Smooth muscle cell (in vitro differentiated cells): ENCODE measurements at regions not wholly inside any gene's neighbourhood (a gene's known extent, or its start where the extent isn't known, plus 50 kb on each side); places are given as distances from the start of the nearest gene placed in this dataset.

Source experiments
- DNase-seq: peaks from one replicate; lab custom pipeline; 2025; ENCODE audit not compliant: unreplicated experiment; lab: John Stamatoyannopoulos, UW
- H2AFZ ChIP-seq: fragments of 200-600 bp; sonication (generic); 2 replicates; pipeline ENCODE4 v1.6.0; 2016; ENCODE audit warnings: antibody characterized with exemption, low read depth, mild to moderate bottlenecking
- H3F3A ChIP-seq: fragments of 200-600 bp; sonication (generic); 2 replicates; pipeline ENCODE4 v1.6.0; 2017; ENCODE audit warnings: antibody characterized with exemption, low read depth
- H3K27ac ChIP-seq: fragments of 200-600 bp; sonication (generic); 2 replicates; pipeline ENCODE4 v1.5.1; 2016; ENCODE audit warnings: low read depth, mild to moderate bottlenecking
- H3K27me3 ChIP-seq: fragments of 200-600 bp; sonication (generic); 2 replicates; pipeline ENCODE4 v1.6.1; 2016; ENCODE audit warnings: low read depth, mild to moderate bottlenecking
- H3K36me3 ChIP-seq: fragments of 200-600 bp; sonication (generic); 2 replicates; pipeline ENCODE4 v1.5.1; 2016; ENCODE audit warnings: low read depth
- H3K4me1 ChIP-seq: fragments of 200-600 bp; sonication (generic); 2 replicates; pipeline ENCODE4 v1.5.1; 2016; ENCODE audit warnings: low read depth
- H3K4me2 ChIP-seq: fragments of 200-600 bp; sonication (generic); 2 replicates; pipeline ENCODE4 v1.6.0; 2016; ENCODE audit warnings: mild to moderate bottlenecking
- H3K4me3 ChIP-seq: fragments of 200-600 bp; sonication (generic); 2 replicates; pipeline ENCODE4 v1.5.1; 2016; ENCODE audit warnings: mild to moderate bottlenecking
- H3K79me2 ChIP-seq: fragments of 200-600 bp; sonication (generic); 2 replicates; pipeline ENCODE4 v1.6.0; 2016; ENCODE audit warnings: low read depth, mild to moderate bottlenecking
- H3K9ac ChIP-seq: fragments of 200-600 bp; sonication (generic); 2 replicates; pipeline ENCODE4 v1.6.0; 2016; ENCODE audit warnings: low read depth
- H3K9me3 ChIP-seq: fragments of 200-600 bp; sonication (generic); replicated peaks from 2 replicates; pipeline ENCODE4 v1.5.1; 2016; ENCODE audit warnings: low read depth
- H4K20me1 ChIP-seq: fragments of 200-600 bp; sonication (generic); 2 replicates; pipeline ENCODE4 v1.6.0; 2016; ENCODE audit warnings: low read depth
- WGBS: methylation state at CpG from one replicate; pipeline ENCODE4 v1.1.7; 2016; ENCODE audit warnings: low lambda C conversion rate; 5-methylcytosine and 5-hydroxymethylcytosine counted together
- TF ChIP-seq, protein P1 (sequence below): fragments of 200-600 bp; sonication (generic); IDR thresholded peaks from 2 replicates; pipeline ENCODE4 v1.5.1; 2017; ENCODE audit warnings: borderline replicate concordance, mild to moderate bottlenecking, antibody characterized with exemption; ENCODE audit not compliant: insufficient read depth, poor library complexity, severe bottlenecking

- Histone ChIP-seq H3K27ac (no peak overlapping the region), H3K4me3 (no peak overlapping the region), H3K4me2 (no peak overlapping the region), H3K36me3 (no peaks in the 10 kb centered on the region), H4K20me1 (no peaks in the 10 kb centered on the region), H3K27me3 (no peaks in the 10 kb centered on the region), H3K9ac (no peak overlapping the region), H3K79me2 (no peaks in the 10 kb centered on the region), H3K4me1 (no peaks in the 10 kb centered on the region), H3F3A (no peaks in the 10 kb centered on the region), H2AFZ (no peak overlapping the region), H3K9me3 (no peaks in the 10 kb centered on the region)
- TF ChIP-seq, protein P1, sequence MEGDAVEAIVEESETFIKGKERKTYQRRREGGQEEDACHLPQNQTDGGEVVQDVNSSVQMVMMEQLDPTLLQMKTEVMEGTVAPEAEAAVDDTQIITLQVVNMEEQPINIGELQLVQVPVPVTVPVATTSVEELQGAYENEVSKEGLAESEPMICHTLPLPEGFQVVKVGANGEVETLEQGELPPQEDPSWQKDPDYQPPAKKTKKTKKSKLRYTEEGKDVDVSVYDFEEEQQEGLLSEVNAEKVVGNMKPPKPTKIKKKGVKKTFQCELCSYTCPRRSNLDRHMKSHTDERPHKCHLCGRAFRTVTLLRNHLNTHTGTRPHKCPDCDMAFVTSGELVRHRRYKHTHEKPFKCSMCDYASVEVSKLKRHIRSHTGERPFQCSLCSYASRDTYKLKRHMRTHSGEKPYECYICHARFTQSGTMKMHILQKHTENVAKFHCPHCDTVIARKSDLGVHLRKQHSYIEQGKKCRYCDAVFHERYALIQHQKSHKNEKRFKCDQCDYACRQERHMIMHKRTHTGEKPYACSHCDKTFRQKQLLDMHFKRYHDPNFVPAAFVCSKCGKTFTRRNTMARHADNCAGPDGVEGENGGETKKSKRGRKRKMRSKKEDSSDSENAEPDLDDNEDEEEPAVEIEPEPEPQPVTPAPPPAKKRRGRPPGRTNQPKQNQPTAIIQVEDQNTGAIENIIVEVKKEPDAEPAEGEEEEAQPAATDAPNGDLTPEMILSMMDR: no peak
- no peak for DNase-seq
- 83% methylated on average over 1 of the region's 1 CpG for WGBS
Measured at GRCh38 chr2:160609346-160609745, 115.7 kb upstream of the RBMS1 start.

DNA sequence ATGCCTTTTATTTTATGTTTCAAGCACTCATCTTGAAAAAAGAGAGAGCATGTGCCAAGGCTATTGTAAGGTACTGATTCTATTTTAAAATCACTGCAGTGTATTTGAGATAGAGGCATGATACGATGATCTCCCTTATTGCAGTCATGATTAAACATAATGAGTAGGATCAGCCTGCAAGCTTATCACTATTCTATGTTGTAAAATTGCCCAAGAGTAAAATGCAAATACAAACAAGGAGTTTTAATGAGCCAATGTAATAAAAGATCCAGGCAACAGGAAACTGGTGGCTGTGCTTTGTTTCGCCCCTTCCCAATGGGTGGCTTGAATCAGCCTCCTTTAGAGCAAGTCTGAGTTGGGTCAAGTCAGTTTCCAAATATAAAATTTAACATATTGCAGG is 116.4 kb upstream of the RBMS1 start:
- H3K27me3 ChIP-seq: no peaks in the 10 kb centered on the region
- no peaks in the 10 kb centered on the region for H3K9me3 ChIP-seq
- no peak for DNase-seq
- no peak overlapping the region for H3K27ac ChIP-seq
- no peak overlapping the region for H3K4me2 ChIP-seq
- H2AFZ ChIP-seq: no peak overlapping the region
- H4K20me1 ChIP-seq: no peaks in the 10 kb centered on the region
- no peak overlapping the region for H3K4me3 ChIP-seq
- TF ChIP-seq, protein P1: no peak
- 77% methylated on average over 2 of the region's 2 CpGs for WGBS
- H3K36me3 ChIP-seq: no peaks in the 10 kb centered on the region
- H3F3A ChIP-seq: no peaks in the 10 kb centered on the region
- no peaks in the 10 kb centered on the region for H3K4me1 ChIP-seq
- no peaks in the 10 kb centered on the region for H3K79me2 ChIP-seq
- no peak overlapping the region for H3K9ac ChIP-seq

DNA sequence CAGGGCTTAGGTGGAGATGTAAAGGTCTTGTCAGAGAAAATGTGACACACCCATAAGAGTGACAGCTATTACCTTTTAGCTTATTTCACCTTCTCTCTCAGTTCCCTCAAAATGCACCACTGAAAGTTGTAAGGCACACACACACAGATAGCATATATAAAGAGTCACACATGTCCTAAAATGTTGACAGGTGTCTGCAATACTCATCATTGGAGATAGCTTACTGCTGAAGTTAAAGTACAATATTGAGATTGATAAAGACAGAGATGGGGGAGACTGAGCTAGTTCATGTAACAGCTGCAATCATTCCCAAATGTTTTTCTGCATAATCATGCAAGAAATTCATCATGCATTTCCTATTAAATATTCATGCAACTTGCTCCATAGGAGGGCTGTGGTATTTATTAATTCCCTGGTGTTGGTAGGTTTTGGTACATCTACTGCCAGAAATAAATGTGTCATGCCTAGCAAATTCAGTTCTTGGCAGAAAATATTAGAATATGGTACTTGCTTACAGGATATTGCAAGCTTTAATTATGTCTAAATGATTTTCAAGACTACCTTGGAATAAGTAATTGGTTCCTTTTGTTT is 118.8 kb upstream of the RBMS1 start:
- no peaks in the 10 kb centered on the region for H3K79me2 ChIP-seq
- H3K36me3 ChIP-seq: no peaks in the 10 kb centered on the region
- H3K9me3 ChIP-seq: peaks cover 5% of the 10 kb centered on the region
- no peaks in the 10 kb centered on the region for H3K4me1 ChIP-seq
- no peak overlapping the region for H3K9ac ChIP-seq
- H3K4me2 ChIP-seq: no peak overlapping the region
- H3K27me3 ChIP-seq: no peaks in the 10 kb centered on the region
- DNase-seq: no peak
- no peak overlapping the region for H3K4me3 ChIP-seq
- H3F3A ChIP-seq: no peaks in the 10 kb centered on the region
- TF ChIP-seq, protein P1: no peak
- no peaks in the 10 kb centered on the region for H4K20me1 ChIP-seq
- H2AFZ ChIP-seq: no peak overlapping the region
- H3K27ac ChIP-seq: no peak overlapping the region

DNA sequence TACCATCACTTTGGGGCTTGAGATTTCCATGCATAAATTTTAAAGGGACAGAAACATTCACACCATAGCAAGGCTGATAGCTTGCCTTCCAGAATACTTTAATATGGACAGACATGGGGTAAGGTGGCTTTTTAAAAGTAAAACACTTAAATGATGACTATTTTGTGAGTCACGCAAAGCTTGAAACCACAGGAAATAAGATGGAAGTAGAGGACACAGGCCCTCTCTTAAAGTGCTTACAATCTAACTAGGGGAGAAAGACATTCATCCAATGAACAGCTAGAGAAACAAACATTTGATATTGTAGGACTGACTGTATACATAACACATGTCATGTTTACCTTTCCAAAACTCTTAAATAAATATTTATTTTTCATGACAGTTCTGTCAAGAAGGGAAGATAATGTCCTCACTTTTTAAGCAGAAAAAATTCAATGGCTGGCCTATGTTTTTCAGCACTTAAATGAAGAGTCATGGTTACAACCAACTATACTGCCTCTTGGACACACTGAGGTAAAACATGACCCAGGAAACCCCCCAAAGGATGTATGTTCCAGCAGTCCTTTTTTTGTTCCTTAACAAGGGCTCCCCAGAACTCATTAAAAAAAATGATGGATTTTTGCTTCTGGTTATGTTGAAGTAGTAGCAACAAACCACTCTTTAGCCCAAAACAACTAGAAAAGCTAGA is 120.0 kb upstream of the RBMS1 start:
- Histone ChIP-seq H3K4me3 (no peak overlapping the region), H2AFZ (no peak overlapping the region), H3K79me2 (no peaks in the 10 kb centered on the region), H3K36me3 (no peaks in the 10 kb centered on the region), H3F3A (no peaks in the 10 kb centered on the region), H3K4me2 (no peak overlapping the region), H3K9me3 (peaks cover 5% of the 10 kb centered on the region), H3K4me1 (no peaks in the 10 kb centered on the region), H3K27ac (peak overlapping the region; percentile 34), H3K9ac (no peak overlapping the region), H4K20me1 (no peaks in the 10 kb centered on the region), H3K27me3 (no peaks in the 10 kb centered on the region)
- DNase-seq: no peak
- TF ChIP-seq, protein P1: no peak
- 11% methylated on average over 1 of the region's 1 CpG for WGBS
